ENCODE measurements at regions not wholly inside any gene's neighbourhood (a gene's known extent, or its start where the extent isn't known, plus 50 kb on each side); places are given as distances from the start of the nearest gene placed in this dataset.

- WGBS = 79% methylated on average over 2 of the region's 2 CpGs
- Histone ChIP-seq H3K36me3 (no peaks in the 10 kb centered on the region), H3K9me3 (no peaks in the 10 kb centered on the region), H3K4me3 (no peak overlapping the region), H3K27ac (no peak overlapping the region), H3K27me3 (peaks cover 19% of the 10 kb centered on the region), H3K4me1 (no peaks in the 10 kb centered on the region)
- no peak for DNase-seq (ENCODE audit: low spot score in 2 of 2)
- TF ChIP-seq, protein P1, sequence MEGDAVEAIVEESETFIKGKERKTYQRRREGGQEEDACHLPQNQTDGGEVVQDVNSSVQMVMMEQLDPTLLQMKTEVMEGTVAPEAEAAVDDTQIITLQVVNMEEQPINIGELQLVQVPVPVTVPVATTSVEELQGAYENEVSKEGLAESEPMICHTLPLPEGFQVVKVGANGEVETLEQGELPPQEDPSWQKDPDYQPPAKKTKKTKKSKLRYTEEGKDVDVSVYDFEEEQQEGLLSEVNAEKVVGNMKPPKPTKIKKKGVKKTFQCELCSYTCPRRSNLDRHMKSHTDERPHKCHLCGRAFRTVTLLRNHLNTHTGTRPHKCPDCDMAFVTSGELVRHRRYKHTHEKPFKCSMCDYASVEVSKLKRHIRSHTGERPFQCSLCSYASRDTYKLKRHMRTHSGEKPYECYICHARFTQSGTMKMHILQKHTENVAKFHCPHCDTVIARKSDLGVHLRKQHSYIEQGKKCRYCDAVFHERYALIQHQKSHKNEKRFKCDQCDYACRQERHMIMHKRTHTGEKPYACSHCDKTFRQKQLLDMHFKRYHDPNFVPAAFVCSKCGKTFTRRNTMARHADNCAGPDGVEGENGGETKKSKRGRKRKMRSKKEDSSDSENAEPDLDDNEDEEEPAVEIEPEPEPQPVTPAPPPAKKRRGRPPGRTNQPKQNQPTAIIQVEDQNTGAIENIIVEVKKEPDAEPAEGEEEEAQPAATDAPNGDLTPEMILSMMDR (IDR thresholded peaks at IDR 0.05) = no peak
- TF ChIP-seq POLR2A (IDR thresholded peaks at IDR 0.05) = no peak
Measured at GRCh38 chr11:44515048-44515447, 50.4 kb upstream of the CD82 start.

Measured in suprapubic skin (tissue), 4 donors.